K562 (cell line): ENCODE measurements at regions not wholly inside any gene's neighbourhood (a gene's known extent, or its start where the extent isn't known, plus 50 kb on each side); places are given as distances from the start of the nearest gene placed in this dataset.

Experiments
- ATAC-seq: fragments of 200-7000 bp; cut with Tn5 transposase; 3 replicates; pipeline ENCODE4 v1.9.1; 2020; ENCODE audit warnings: moderate library complexity
- BruUV-seq: library from RNA; stranded (reverse); fragments of 400-500 nt; replicated peaks from 2 replicates; lab custom pipeline; 2021; lab: Mats Ljungman, UMichigan
- CTCF ChIA-PET: fragments of 300-600 bp; formaldehyde crosslinking; extraction: SDS; loops from one replicate; lab custom pipeline; 2021; ENCODE audit warnings: low intra/inter-chr PET ratio; lab: Yijun Ruan, JAX
- POLR2A ChIA-PET: fragments of 300-600, 350-650 bp; sonication (Branson Sonifier 250); formaldehyde crosslinking; extraction: SDS; loops from one replicate; lab custom pipeline; 2021; ENCODE audit warnings: antibody characterized with exemption, inconsistent platforms; lab: Yijun Ruan, JAX
- DNase-seq, 4 experiments: peaks; one replicate each; pipeline versions ENCODE4 v3.0.0 to v3.0.0-alpha.2; 2011 to 2018; ENCODE audit warnings: low spot score in 3 of 4, mixed read lengths in 3 of 4; ENCODE audit errors: extremely low read depth in 1 of 4
- FAIRE-seq: peaks from 2 replicates; lab custom pipeline; 2011; peaks lifted over from hg19 to GRCh38; lab: Jason Lieb, UNC
- H2AFZ ChIP-seq: 2 replicates; pipeline ENCODE4 v1.6.0; 2011; ENCODE audit warnings: low read depth, low read length, control low read depth, inconsistent platforms
- H3K27ac ChIP-seq: fragments of 200-600 bp; 3 replicates; pipeline ENCODE4 v1.8.0; 2011; ENCODE audit warnings: low read depth, mild to moderate bottlenecking, control low read depth, inconsistent platforms, low read length, moderate library complexity, mixed read lengths; ENCODE audit errors: extremely low read depth
- H3K27me3 ChIP-seq, 2 experiments: fragments of 300-600 bp in 1 of 2; 2 replicates in 1 of 2; 3 replicates in 1 of 2; pipeline versions ENCODE4 v1.6.0 to v1.8.0; 2011; ENCODE audit warnings: inconsistent platforms in 2 of 2, low read length in 2 of 2, mild to moderate bottlenecking in 1 of 2, mixed read lengths in 1 of 2, moderate library complexity in 1 of 2; ENCODE audit not compliant: control insufficient read depth in 2 of 2, insufficient read depth in 2 of 2
- H3K36me3 ChIP-seq: fragments of 300-600 bp; 3 replicates; pipeline ENCODE4 v1.8.0; 2011; ENCODE audit warnings: mild to moderate bottlenecking, low read length, inconsistent platforms; ENCODE audit not compliant: control insufficient read depth, insufficient read depth
- H3K4me1 ChIP-seq, 2 experiments: fragments of 200-600 bp in 1 of 2; replicated peaks in 1 of 2; 2 replicates in 1 of 2; 3 replicates in 1 of 2; pipeline versions ENCODE4 v1.5.1 to v1.8.0; 2011; ENCODE audit warnings: inconsistent platforms in 2 of 2, low read length in 2 of 2, mild to moderate bottlenecking in 1 of 2, mixed read lengths in 1 of 2, moderate library complexity in 1 of 2; ENCODE audit not compliant: control insufficient read depth in 2 of 2, insufficient read depth in 2 of 2
- H3K4me2 ChIP-seq: 2 replicates; pipeline ENCODE4 v1.6.1; 2011; ENCODE audit warnings: low read length, control low read depth, inconsistent platforms, mixed read lengths; ENCODE audit not compliant: insufficient read depth
- H3K4me3 ChIP-seq: fragments of 200-600 bp; sonication (generic), shearing (Covaris generic); 2 replicates; pipeline ENCODE4 v1.5.1; 2016; ENCODE audit warnings: control low read depth, inconsistent platforms
- H3K79me2 ChIP-seq: fragments of 200-600 bp; 3 replicates; pipeline ENCODE4 v1.8.0; 2011; ENCODE audit warnings: low read length, inconsistent platforms; ENCODE audit not compliant: control insufficient read depth, insufficient read depth
- H3K9ac ChIP-seq, 2 experiments: 2 replicates each; pipeline versions ENCODE4 v1.6.0 to v1.6.1; 2011; ENCODE audit warnings: low read depth in 2 of 2, low read length in 2 of 2, control low read depth in 1 of 2, inconsistent platforms in 1 of 2, mild to moderate bottlenecking in 1 of 2, mixed read lengths in 1 of 2; ENCODE audit not compliant: insufficient read depth in 1 of 2
- H3K9me1 ChIP-seq: one replicate; pipeline ENCODE4 v1.6.0; 2011; ENCODE audit warnings: inconsistent platforms, mild to moderate bottlenecking, low read length, moderate library complexity; ENCODE audit not compliant: control insufficient read depth, insufficient read depth
- H3K9me3 ChIP-seq: replicated peaks from 2 replicates; pipeline ENCODE4 v1.5.1; 2011; ENCODE audit warnings: low read depth, low read length, inconsistent platforms; ENCODE audit not compliant: control insufficient read depth, insufficient read depth
- H4K20me1 ChIP-seq: replicated peaks from 2 replicates; pipeline ENCODE4 v1.6.1; 2011; ENCODE audit warnings: low read length, inconsistent platforms, mixed read lengths; ENCODE audit not compliant: control insufficient read depth, insufficient read depth
- CCNT2 ChIP-seq: IDR thresholded peaks from 2 replicates; pipeline ENCODE4 v1.6.1; 2011; ENCODE audit warnings: borderline replicate concordance, low read depth, mild to moderate bottlenecking, moderate library complexity, mixed read lengths, low read length; ENCODE audit not compliant: insufficient read length; ENCODE audit errors: extremely low read depth
- ELK3 ChIP-seq: fragments of 450-650 bp; formaldehyde crosslinking; IDR thresholded peaks from 2 replicates; pipeline ENCODE4 v1.4.0; 2020; ENCODE audit warnings: mild to moderate bottlenecking
- EWSR1 ChIP-seq: fragments of 450-650 bp; IDR thresholded peaks from 2 replicates; pipeline ENCODE4 v1.6.1; 2018; ENCODE audit warnings: borderline replicate concordance, mild to moderate bottlenecking, low read depth, moderate library complexity; ENCODE audit not compliant: partially characterized antibody
- GABPB1 ChIP-seq: sonication (generic); formaldehyde crosslinking; IDR thresholded peaks from 2 replicates; pipeline ENCODE4 v1.8.0; 2022; ENCODE audit warnings: mild to moderate bottlenecking, missing genetic modification reagents
- HMG20B ChIP-seq: fragments of 250-450 bp; sonication (Bioruptor Pico); IDR thresholded peaks from 2 replicates; pipeline ENCODE4 v1.5.0; 2021; ENCODE audit warnings: mild to moderate bottlenecking
- MEF2A ChIP-seq: IDR thresholded peaks from 2 replicates; pipeline ENCODE4 v1.6.1; 2011; ENCODE audit warnings: low read depth, mild to moderate bottlenecking, low read length, moderate library complexity; ENCODE audit not compliant: control insufficient read depth
- POLR2AphosphoS5 ChIP-seq: IDR thresholded peaks from 2 replicates; pipeline ENCODE4 v1.6.1; 2011; ENCODE audit warnings: mild to moderate bottlenecking, low read depth, low read length, moderate library complexity; ENCODE audit not compliant: control insufficient read depth, insufficient read depth
- SMAD1 ChIP-seq: fragments of 150-350 bp; IDR thresholded peaks from 2 replicates; pipeline ENCODE4 v1.6.1; 2014; ENCODE audit warnings: low read length, low read depth; ENCODE audit not compliant: partially characterized antibody
- ZNF184 ChIP-seq: sonication (generic); formaldehyde crosslinking; IDR thresholded peaks from 2 replicates; pipeline ENCODE4 v1.5.0; 2020; ENCODE audit warnings: missing genetic modification reagents
- WGBS: fragments of 100-300 bp; shearing (Covaris generic); methylation state at CpG from one replicate; pipeline ENCODE4 v1.1.6; 2016; ENCODE audit warnings: low coverage, mixed read lengths; ENCODE audit not compliant: insufficient coverage; ENCODE audit errors: missing lambda C conversion rate; 5-methylcytosine and 5-hydroxymethylcytosine counted together
- in situ Hi-C: fragments of 300-500 bp; cut with MboI; formaldehyde crosslinking; loops from 4 replicates; pipeline ENCODE4 v1.15.0; 2018; ENCODE audit warnings: inconsistent platforms, mixed read lengths
- intact Hi-C: fragments of 100-400 bp; cut with micrococcal nuclease; formaldehyde crosslinking; loops from 2 replicates; pipeline ENCODE4 v1.14.2; 2022

GRCh38 chr10:88115407-88115806 is 252.0 kb downstream of the PTEN start:
- FAIRE-seq (no peak), ATAC-seq (no peak), DNase-seq (no peak)
- Histone ChIP-seq H3K4me1 (no peaks in the 10 kb centered on the region; a peak in 1 of 5 replicates), H3K9me1 (no peaks in the 10 kb centered on the region), H3K9me3 (no peaks in the 10 kb centered on the region), H3K27me3 (peaks cover 0 to 3% of the 10 kb centered on the region in 2 experiments; a peak in 2 of 5 replicates), H3K4me3 (no peak overlapping the region), H4K20me1 (no peaks in the 10 kb centered on the region), H3K27ac (no peak overlapping the region), H3K36me3 (no peaks in the 10 kb centered on the region), H3K9ac (no peak overlapping the region), H2AFZ (no peak overlapping the region), H3K79me2 (no peaks in the 10 kb centered on the region), H3K4me2 (no peak overlapping the region)
- in situ Hi-C loops = no loop called here
- POLR2A ChIA-PET = interaction anchor here (0.6 to 1.1 kb wide), 2 partner anchors 14 to 17 kb away, joined by 3 to 4 read pairs; no protein-coding TSS in a partner anchor
- TF ChIP-seq HMG20B (CRISPR knock-in tag) = no peak
- intact Hi-C loops = no loop called here
- CTCF ChIA-PET = interaction anchor here (0.9 to 1.0 kb wide), 2 partner anchors 255 to 265 kb away, joined by 3 read pairs; no protein-coding TSS in a partner anchor
- 5% methylated on average over 3 of the region's 3 CpGs for WGBS
- no TSS peak for BruUV-seq

GRCh38 chr10:88115968-88116367 is 252.5 kb downstream of the PTEN start:
- CTCF ChIA-PET = no interaction called here
- H3K79me2 ChIP-seq = no peaks in the 10 kb centered on the region
- intact Hi-C loops (no loop called here), in situ Hi-C loops (no loop called here)
- ATAC-seq (no peak), DNase-seq (no peak)
- H3K9me3 ChIP-seq = no peaks in the 10 kb centered on the region
- BruUV-seq = no TSS peak
- no peaks in the 10 kb centered on the region for H3K9me1 ChIP-seq
- no peaks in the 10 kb centered on the region for H3K36me3 ChIP-seq
- H2AFZ ChIP-seq = no peak overlapping the region
- WGBS = 0% methylated on average over 1 of the region's 1 CpG
- H3K4me3 ChIP-seq = no peak overlapping the region
- no peak overlapping the region for H3K27ac ChIP-seq
- POLR2A ChIA-PET = interaction anchor here (1.1 kb wide), 1 partner anchor 13 kb away, joined by 3 read pairs; no protein-coding TSS in a partner anchor
- TF ChIP-seq EWSR1 = no peak
- no peak for TF ChIP-seq GABPB1 (CRISPR knock-in tag)
- no peak for TF ChIP-seq POLR2AphosphoS5
- TF ChIP-seq SMAD1 = no peak
- no peak for TF ChIP-seq ZNF184 (CRISPR knock-in tag)
- TF ChIP-seq CCNT2 = no peak
- TF ChIP-seq ELK3 (CRISPR knock-in tag) = no peak
- no peak for TF ChIP-seq MEF2A
- TF ChIP-seq, all 486 proteins: peak for 0
- Histone ChIP-seq H3K4me2 (no peak overlapping the region), H4K20me1 (no peaks in the 10 kb centered on the region), H3K27me3 (peaks cover 0 to 3% of the 10 kb centered on the region in 2 experiments; a peak in 2 of 5 replicates), H3K4me1 (no peaks in the 10 kb centered on the region; a peak in 1 of 5 replicates), H3K9ac (no peak overlapping the region)
- FAIRE-seq = no peak
